B cell (primary cell): ENCODE measurements at regions not wholly inside any gene's neighbourhood (a gene's known extent, or its start where the extent isn't known, plus 50 kb on each side); places are given as distances from the start of the nearest gene placed in this dataset.

Experiments used
- ATAC-seq: fragments of 200-7000 bp; cut with Tn5 transposase; one replicate; pipeline ENCODE4 v1.10.0; 2021; ENCODE audit warnings: low read depth, mild to moderate bottlenecking, moderate number of reproducible peaks, moderate library complexity
- CTCF ChIA-PET: fragments of 350-600 bp; sonication (Branson Sonifier 250); formaldehyde crosslinking; loops from one replicate; lab custom pipeline; 2021; ENCODE audit warnings: antibody characterized with exemption, inconsistent platforms; lab: Charles Lee
- POLR2A ChIA-PET: fragments of 350-600 bp; sonication (Branson Sonifier 250); formaldehyde crosslinking; loops from one replicate; lab custom pipeline; 2021; ENCODE audit warnings: antibody characterized with exemption; lab: Charles Lee
- DNase-seq: peaks from one replicate; pipeline ENCODE4 v3.0.0; 2013
- H2AFZ ChIP-seq: 2 replicates; pipeline ENCODE4 v1.6.1; 2012; ENCODE audit warnings: mild to moderate bottlenecking, low read depth, low read length; ENCODE audit not compliant: insufficient read depth, poor library complexity, severe bottlenecking
- H3K27ac ChIP-seq, 2 donors: 1 replicate in 1 of 2; 2 replicates in 1 of 2; pipeline ENCODE4 v1.5.1; 2012 to 2013; ENCODE audit warnings: low read length in 2 of 2, mild to moderate bottlenecking in 2 of 2, moderate library complexity in 1 of 2
- H3K27me3 ChIP-seq, 4 experiments: fragments of 200-600 bp in 1 of 4; sonication (generic) in 1 of 4; replicated peaks in 1 of 4; 1 replicate in 2 of 4; 2 replicates in 2 of 4; pipeline versions ENCODE4 v1.6.1 to v1.7.0; 2013 to 2016; ENCODE audit warnings: low read length in 3 of 4, mild to moderate bottlenecking in 2 of 4, mixed read lengths in 1 of 4, moderate library complexity in 1 of 4; ENCODE audit not compliant: insufficient read depth in 4 of 4, control insufficient read depth in 3 of 4; ENCODE audit errors: control extremely low read depth in 1 of 4
- H3K36me3 ChIP-seq, 2 experiments: replicated peaks in 1 of 2; 1 replicate in 1 of 2; 2 replicates in 1 of 2; pipeline versions ENCODE4 v1.6.1 to v1.7.1; 2013; ENCODE audit warnings: low read length in 1 of 2; ENCODE audit not compliant: insufficient read depth in 2 of 2, control insufficient read depth in 1 of 2; ENCODE audit errors: control extremely low read depth in 1 of 2, extremely low read depth in 1 of 2
- H3K4me1 ChIP-seq, 2 donors: fragments of 200-600 bp in 1 of 2; sonication (generic) in 1 of 2; 1 replicate in 1 of 2; 2 replicates in 1 of 2; pipeline versions ENCODE4 v1.5.1 to v1.6.1; 2013 to 2017; ENCODE audit warnings: low read length in 2 of 2; ENCODE audit not compliant: control insufficient read depth in 2 of 2, insufficient read depth in 2 of 2
- H3K4me2 ChIP-seq: replicated peaks from 2 replicates; pipeline ENCODE3; 2012; ENCODE audit warnings: mild to moderate bottlenecking, low read depth, low read length; ENCODE audit not compliant: poor library complexity, severe bottlenecking
- H3K4me3 ChIP-seq, 5 experiments: fragments of 200-600 bp in 1 of 5; sonication (generic) in 1 of 5; 1 replicate in 3 of 5; 2 replicates in 2 of 5; pipeline versions ENCODE4 v1.5.1 to v1.7.0; 2011 to 2016; ENCODE audit warnings: low read length in 4 of 5, mild to moderate bottlenecking in 4 of 5, low read depth in 2 of 5, control low read depth in 1 of 5, moderate library complexity in 1 of 5; ENCODE audit not compliant: insufficient read depth in 1 of 5; ENCODE audit errors: control extremely low read depth in 1 of 5, extremely low read depth in 1 of 5
- H3K79me2 ChIP-seq: fragments of 200-600 bp; sonication (generic); one replicate; pipeline ENCODE4 v1.6.0; 2016; ENCODE audit warnings: low read length; ENCODE audit not compliant: control insufficient read depth, insufficient read depth
- H3K9ac ChIP-seq: fragments of 200-600 bp; sonication (generic); 2 replicates; pipeline ENCODE4 v1.6.1; 2017; ENCODE audit warnings: mild to moderate bottlenecking, low read length, moderate library complexity
- H3K9me3 ChIP-seq, 3 donors: one replicate each; pipeline versions ENCODE4 v1.6.1 to v1.7.1; 2013; ENCODE audit warnings: low read length in 2 of 3; ENCODE audit not compliant: control insufficient read depth in 2 of 3, insufficient read depth in 1 of 3; ENCODE audit errors: control extremely low read depth in 1 of 3
- H4K20me1 ChIP-seq: 2 replicates; pipeline ENCODE4 v1.6.0; 2012; ENCODE audit warnings: mild to moderate bottlenecking, low read length; ENCODE audit not compliant: insufficient read depth, control insufficient read depth, poor library complexity, severe bottlenecking
- H3K27ac Mint-ChIP-seq: one replicate; pipeline ENCODE4 v1.8.0; 2021; ENCODE audit warnings: mixed read lengths
- H3K27me3 Mint-ChIP-seq: one replicate; pipeline ENCODE4 v1.8.0; 2021; ENCODE audit warnings: mixed read lengths
- H3K4me1 Mint-ChIP-seq: one replicate; pipeline ENCODE4 v1.8.0; 2021; ENCODE audit warnings: mixed read lengths
- H3K4me3 Mint-ChIP-seq: one replicate; pipeline ENCODE4 v1.8.0; 2021; ENCODE audit warnings: mixed read lengths
- H3K9me3 Mint-ChIP-seq: one replicate; pipeline ENCODE4 v1.8.0; 2022; ENCODE audit warnings: mixed read lengths; ENCODE audit not compliant: insufficient read depth
- CTCF ChIP-seq: fragments of 200-600 bp; IDR thresholded peaks from one replicate; pipeline ENCODE4 v1.8.0; 2022; ENCODE audit warnings: antibody characterized with exemption, mild to moderate bottlenecking
- EZH2 ChIP-seq: IDR thresholded peaks from 2 replicates; pipeline ENCODE4 v1.6.1; 2012; ENCODE audit warnings: borderline replicate concordance, low read depth, mild to moderate bottlenecking, moderate library complexity, low read length; ENCODE audit not compliant: insufficient read depth, poor library complexity, severe bottlenecking
- WGBS: methylation state at CpG from one replicate; pipeline ENCODE4 v1.1.5; 2013; ENCODE audit warnings: missing lambda C conversion rate; ENCODE audit not compliant: insufficient coverage; 5-methylcytosine and 5-hydroxymethylcytosine counted together
- intact Hi-C: fragments of 100-400 bp; cut with micrococcal nuclease; formaldehyde crosslinking; loops from one replicate; pipeline ENCODE4 v1.10.0; 2022

DNA sequence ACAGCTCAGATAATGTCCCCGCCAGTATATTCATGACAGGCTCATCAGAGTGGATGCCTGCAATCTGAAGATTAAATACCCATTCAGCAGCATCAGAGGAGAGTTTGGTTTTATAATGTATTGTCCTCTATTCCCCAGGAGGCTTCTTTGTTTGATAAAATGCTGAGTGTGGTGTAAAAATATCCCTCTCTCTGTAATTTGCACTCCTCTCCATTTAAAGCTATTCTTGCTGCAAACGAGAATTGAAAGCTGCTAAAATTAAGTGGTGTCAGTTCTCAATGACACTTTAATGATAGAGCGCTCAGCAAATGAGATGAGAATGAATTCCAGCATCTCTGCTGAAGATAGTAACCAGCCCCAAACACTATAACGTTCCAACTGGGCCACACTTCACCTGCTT, 205.7 kb upstream of the RRP15 start:
- POLR2A ChIA-PET: no interaction called here
- Histone ChIP-seq H3K9ac (no peak overlapping the region), H3K79me2 (no peaks in the 10 kb centered on the region), H3K4me1 (no peaks in the 10 kb centered on the region), H3K4me2 (no peak overlapping the region), H3K27ac (no peak overlapping the region), H3K27me3 (no peaks in the 10 kb centered on the region), H2AFZ (no peak overlapping the region), H4K20me1 (no peaks in the 10 kb centered on the region), H3K4me3 (no peak overlapping the region), H3K36me3 (no peaks in the 10 kb centered on the region), H3K9me3 (no peaks in the 10 kb centered on the region)
- no CpG with 5 or more reads among the region's 4 CpGs for WGBS
- CTCF ChIA-PET: no interaction called here
- ATAC-seq: no peak
- H3K4me3 Mint-ChIP-seq: no peak overlapping the region
- DNase-seq: no peak
- intact Hi-C loops: no loop called here
- H3K27ac Mint-ChIP-seq: no peak overlapping the region
- no peaks in the 10 kb centered on the region for H3K4me1 Mint-ChIP-seq
- TF ChIP-seq EZH2 (no peak), CTCF (no peak)
- H3K9me3 Mint-ChIP-seq: no peaks in the 10 kb centered on the region
- H3K27me3 Mint-ChIP-seq: no peaks in the 10 kb centered on the region

DNA sequence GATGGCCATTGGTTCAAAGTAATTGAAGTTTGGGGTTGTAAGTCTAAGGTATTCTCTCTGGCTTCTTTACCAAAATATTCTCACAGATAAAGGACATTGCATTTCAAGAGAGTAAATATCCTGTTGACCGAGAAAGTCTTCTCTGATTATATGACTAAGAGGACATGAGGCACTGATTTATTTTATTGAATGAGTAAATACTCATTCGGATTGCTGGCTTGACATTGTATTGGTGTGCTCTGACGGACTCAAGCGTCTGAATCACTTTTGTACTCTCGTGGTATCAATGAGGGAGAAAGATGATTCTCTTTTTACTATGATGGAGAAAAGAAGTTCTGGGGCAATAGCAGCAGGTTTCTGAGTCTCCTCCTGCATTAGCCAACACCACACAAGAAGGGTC, 205.3 kb upstream of the RRP15 start:
- no peaks in the 10 kb centered on the region for H3K9me3 Mint-ChIP-seq
- Histone ChIP-seq H4K20me1 (no peaks in the 10 kb centered on the region), H3K4me3 (no peak overlapping the region), H3K4me1 (no peaks in the 10 kb centered on the region), H3K27me3 (no peaks in the 10 kb centered on the region), H3K9me3 (no peaks in the 10 kb centered on the region), H3K9ac (no peak overlapping the region), H3K4me2 (no peak overlapping the region), H3K27ac (no peak overlapping the region), H2AFZ (no peak overlapping the region), H3K79me2 (no peaks in the 10 kb centered on the region), H3K36me3 (no peaks in the 10 kb centered on the region)
- ATAC-seq (no peak), DNase-seq (no peak)
- ChIA-PET CTCF (no interaction called here), POLR2A (no interaction called here)
- H3K27me3 Mint-ChIP-seq: no peaks in the 10 kb centered on the region
- no peaks in the 10 kb centered on the region for H3K4me1 Mint-ChIP-seq
- no peak overlapping the region for H3K4me3 Mint-ChIP-seq
- no peak overlapping the region for H3K27ac Mint-ChIP-seq
- no peak for TF ChIP-seq EZH2
- no peak for TF ChIP-seq CTCF
- 0% methylated on average over 1 of the region's 5 CpGs for WGBS
- intact Hi-C loops: no loop called here
